CD4-positive, alpha-beta T cell (primary cell): ENCODE measurements at regions not wholly inside any gene's neighbourhood (a gene's known extent, or its start where the extent isn't known, plus 50 kb on each side); places are given as distances from the start of the nearest gene placed in this dataset.

Source experiments
- ATAC-seq: fragments of 200-7000 bp; cut with Tn5 transposase; one replicate; pipeline ENCODE4 v1.10.0; 2022; ENCODE audit warnings: mild to moderate bottlenecking; ENCODE audit not compliant: poor library complexity
- CTCF ChIA-PET: fragments of 350-600 bp; sonication (Branson Sonifier 250); formaldehyde crosslinking; loops from one replicate; lab custom pipeline; 2021; ENCODE audit warnings: antibody characterized with exemption, inconsistent platforms; lab: Charles Lee
- POLR2A ChIA-PET: fragments of 350-600 bp; sonication (Branson Sonifier 250); formaldehyde crosslinking; loops from one replicate; lab custom pipeline; 2021; ENCODE audit warnings: antibody characterized with exemption, inconsistent platforms; lab: Charles Lee
- DNase-seq, 14 experiments: peaks; one replicate each; pipeline ENCODE4 v3.0.0-alpha.2; 2013 to 2020; ENCODE audit warnings: mixed read lengths in 2 of 14
- H3K27ac ChIP-seq, 2 donors: one replicate each; pipeline versions ENCODE4 v1.5.1 to v1.7.0; 2013; ENCODE audit warnings: low read length in 2 of 2, low read depth in 1 of 2, mild to moderate bottlenecking in 1 of 2
- H3K27me3 ChIP-seq, 2 experiments: 1 replicate in 1 of 2; 2 replicates in 1 of 2; pipeline versions ENCODE4 v1.6.1 to v1.7.0; 2013; ENCODE audit warnings: low read length in 2 of 2, control low read depth in 1 of 2, mild to moderate bottlenecking in 1 of 2, moderate library complexity in 1 of 2; ENCODE audit not compliant: insufficient read depth in 2 of 2, control insufficient read depth in 1 of 2
- H3K36me3 ChIP-seq: one replicate; pipeline ENCODE4 v1.6.1; 2013; ENCODE audit warnings: low read length, control low read depth; ENCODE audit not compliant: insufficient read depth
- H3K4me1 ChIP-seq: one replicate; pipeline ENCODE4 v1.6.1; 2013; ENCODE audit warnings: low read length, control low read depth; ENCODE audit not compliant: insufficient read depth
- H3K4me3 ChIP-seq: one replicate; pipeline ENCODE4 v1.5.1; 2013; ENCODE audit warnings: mild to moderate bottlenecking, low read length, moderate library complexity
- H3K9me3 ChIP-seq, 2 experiments: 1 replicate in 1 of 2; 2 replicates in 1 of 2; pipeline versions ENCODE4 v1.6.1 to v1.7.0; 2013; ENCODE audit warnings: low read length in 2 of 2, mild to moderate bottlenecking in 2 of 2, control low read depth in 1 of 2, moderate library complexity in 1 of 2; ENCODE audit not compliant: control insufficient read depth in 1 of 2, insufficient read depth in 1 of 2
- H3K27ac Mint-ChIP-seq: one replicate; pipeline ENCODE4 v1.8.0; 2020; ENCODE audit warnings: mixed read lengths
- H3K27me3 Mint-ChIP-seq: one replicate; pipeline ENCODE4 v1.8.0; 2021; ENCODE audit warnings: mixed read lengths
- H3K36me3 Mint-ChIP-seq: one replicate; pipeline ENCODE4 v1.8.0; 2021; ENCODE audit warnings: low read depth, mixed read lengths
- H3K4me1 Mint-ChIP-seq: one replicate; pipeline ENCODE4 v1.8.0; 2021; ENCODE audit warnings: low read depth, mixed read lengths
- H3K4me3 Mint-ChIP-seq: one replicate; pipeline ENCODE4 v1.8.0; 2020; ENCODE audit warnings: mild to moderate bottlenecking, mixed read lengths
- H3K9me3 Mint-ChIP-seq: one replicate; pipeline ENCODE4 v1.8.0; 2020; ENCODE audit warnings: mixed read lengths
- intact Hi-C, 2 experiments: fragments of 100-400 bp; cut with DNase I in 1 of 2; cut with micrococcal nuclease in 1 of 2; formaldehyde crosslinking; loops; one replicate each; pipeline versions ENCODE4 v1.15.1 to v1.9.0; 2023 to 2025; cut with DNase I, micrococcal nuclease
- TF ChIP-seq, protein P1 (sequence below): fragments of 200-600 bp; IDR thresholded peaks from one replicate; pipeline ENCODE4 v1.8.0; 2022; ENCODE audit warnings: antibody characterized with exemption, mild to moderate bottlenecking

DNA sequence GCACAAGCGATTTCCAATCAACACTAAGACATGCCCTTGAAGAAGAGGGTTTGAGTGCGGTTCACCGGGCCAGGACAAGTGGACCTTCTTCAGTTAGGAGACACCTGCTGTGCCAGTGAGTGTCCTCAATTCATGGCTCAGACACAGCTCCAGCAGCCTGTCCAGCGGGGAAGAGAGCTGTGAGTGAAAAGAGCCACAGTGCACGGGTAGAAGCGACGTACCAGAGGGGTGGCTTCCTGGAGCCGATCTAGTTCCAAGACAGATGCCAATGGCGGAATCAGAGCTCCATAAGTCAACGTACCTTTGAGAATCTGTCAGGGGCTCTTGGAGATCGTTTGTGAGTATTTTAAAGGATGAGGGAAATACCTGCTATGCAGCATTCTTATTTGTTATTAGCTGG lies 119.9 kb upstream of the SALL3 start:
- Mint-ChIP-seq H3K36me3 (no peaks in the 10 kb centered on the region), H3K9me3 (no peaks in the 10 kb centered on the region), H3K4me3 (no peak overlapping the region), H3K27me3 (peaks cover 58% of the 10 kb centered on the region), H3K27ac (no peak overlapping the region), H3K4me1 (no peaks in the 10 kb centered on the region)
- Histone ChIP-seq H3K9me3 (peaks cover 0 to 17% of the 10 kb centered on the region in 2 experiments), H3K4me3 (no peak overlapping the region), H3K36me3 (no peaks in the 10 kb centered on the region), H3K4me1 (no peaks in the 10 kb centered on the region), H3K27ac (no peak overlapping the region), H3K27me3 (peaks cover 5% of the 10 kb centered on the region in 2 experiments)
- intact Hi-C loops: no loop called here
- no peak for ATAC-seq
- ChIA-PET CTCF (no interaction called here), POLR2A (no interaction called here)
- DNase-seq: no peak
- TF ChIP-seq, protein P1, sequence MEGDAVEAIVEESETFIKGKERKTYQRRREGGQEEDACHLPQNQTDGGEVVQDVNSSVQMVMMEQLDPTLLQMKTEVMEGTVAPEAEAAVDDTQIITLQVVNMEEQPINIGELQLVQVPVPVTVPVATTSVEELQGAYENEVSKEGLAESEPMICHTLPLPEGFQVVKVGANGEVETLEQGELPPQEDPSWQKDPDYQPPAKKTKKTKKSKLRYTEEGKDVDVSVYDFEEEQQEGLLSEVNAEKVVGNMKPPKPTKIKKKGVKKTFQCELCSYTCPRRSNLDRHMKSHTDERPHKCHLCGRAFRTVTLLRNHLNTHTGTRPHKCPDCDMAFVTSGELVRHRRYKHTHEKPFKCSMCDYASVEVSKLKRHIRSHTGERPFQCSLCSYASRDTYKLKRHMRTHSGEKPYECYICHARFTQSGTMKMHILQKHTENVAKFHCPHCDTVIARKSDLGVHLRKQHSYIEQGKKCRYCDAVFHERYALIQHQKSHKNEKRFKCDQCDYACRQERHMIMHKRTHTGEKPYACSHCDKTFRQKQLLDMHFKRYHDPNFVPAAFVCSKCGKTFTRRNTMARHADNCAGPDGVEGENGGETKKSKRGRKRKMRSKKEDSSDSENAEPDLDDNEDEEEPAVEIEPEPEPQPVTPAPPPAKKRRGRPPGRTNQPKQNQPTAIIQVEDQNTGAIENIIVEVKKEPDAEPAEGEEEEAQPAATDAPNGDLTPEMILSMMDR: no peak

DNA sequence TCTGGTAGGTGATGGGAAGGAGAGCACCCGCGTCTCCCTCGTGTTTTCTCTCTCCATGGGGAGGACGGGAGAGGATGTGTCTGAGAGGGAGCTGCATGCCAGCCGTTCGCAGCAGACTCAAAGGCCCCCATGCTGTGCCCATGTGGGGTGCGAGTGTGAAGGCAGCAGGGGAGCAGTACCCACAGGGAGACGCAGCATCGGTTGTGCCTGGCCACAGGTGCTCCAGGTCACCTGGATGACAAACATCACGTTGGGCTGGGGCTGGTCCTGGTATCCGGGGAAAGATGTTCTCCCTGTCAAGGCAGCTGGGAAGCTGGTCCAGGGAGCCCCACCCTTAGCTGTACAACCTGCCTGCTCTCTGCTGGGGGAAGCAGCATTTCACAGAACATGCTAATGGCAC lies 119.5 kb upstream of the SALL3 start:
- no peaks in the 10 kb centered on the region for H3K36me3 Mint-ChIP-seq
- H3K4me3 Mint-ChIP-seq: no peak overlapping the region
- H3K9me3 Mint-ChIP-seq: no peaks in the 10 kb centered on the region
- Histone ChIP-seq H3K27ac (no peak overlapping the region), H3K27me3 (peaks cover 3 to 5% of the 10 kb centered on the region in 2 experiments), H3K36me3 (no peaks in the 10 kb centered on the region), H3K4me1 (no peaks in the 10 kb centered on the region), H3K4me3 (no peak overlapping the region), H3K9me3 (peaks cover 0 to 17% of the 10 kb centered on the region in 2 experiments)
- H3K27ac Mint-ChIP-seq: no peak overlapping the region
- ATAC-seq (no peak), DNase-seq (no peak)
- peaks cover 59% of the 10 kb centered on the region for H3K27me3 Mint-ChIP-seq
- TF ChIP-seq, protein P1: no peak
- H3K4me1 Mint-ChIP-seq: no peaks in the 10 kb centered on the region
- ChIA-PET POLR2A (no interaction called here), CTCF (no interaction called here)
- intact Hi-C loops: no loop called here

DNA sequence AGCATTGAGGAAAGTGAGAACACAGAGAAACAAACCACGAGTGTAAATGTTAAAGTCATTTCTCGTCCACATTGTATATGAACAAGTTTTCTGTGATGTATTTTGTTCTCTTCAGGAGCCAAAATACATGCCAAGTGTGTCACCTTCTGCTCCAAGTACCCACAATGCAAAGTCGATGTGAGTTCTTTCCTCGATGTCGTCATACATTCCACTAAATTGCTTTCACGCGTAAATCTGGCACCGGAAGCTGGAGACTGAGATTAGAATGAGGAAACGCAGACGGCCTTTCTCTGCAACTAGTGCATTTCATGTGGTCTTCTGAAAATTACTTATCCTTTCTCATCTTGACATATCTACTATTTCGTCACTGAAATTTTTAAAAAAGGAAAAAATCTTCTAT lies 118.5 kb upstream of the SALL3 start:
- H3K27me3 Mint-ChIP-seq: peaks cover 60% of the 10 kb centered on the region
- ChIA-PET POLR2A (no interaction called here), CTCF (no interaction called here)
- H3K4me3 Mint-ChIP-seq: no peak overlapping the region
- Histone ChIP-seq H3K4me1 (no peaks in the 10 kb centered on the region), H3K36me3 (no peaks in the 10 kb centered on the region), H3K27me3 (peaks cover 3 to 5% of the 10 kb centered on the region in 2 experiments), H3K9me3 (peaks cover 0 to 17% of the 10 kb centered on the region in 2 experiments), H3K4me3 (no peak overlapping the region), H3K27ac (no peak overlapping the region)
- H3K36me3 Mint-ChIP-seq: no peaks in the 10 kb centered on the region
- DNase-seq: no peak
- ATAC-seq: no peak
- intact Hi-C loops: no loop called here
- no peaks in the 10 kb centered on the region for H3K9me3 Mint-ChIP-seq
- H3K27ac Mint-ChIP-seq: no peak overlapping the region
- TF ChIP-seq, protein P1: no peak
- no peaks in the 10 kb centered on the region for H3K4me1 Mint-ChIP-seq
